ENCODE measurements at regions not wholly inside any gene's neighbourhood (a gene's known extent, or its start where the extent isn't known, plus 50 kb on each side); places are given as distances from the start of the nearest gene placed in this dataset.

DNA sequence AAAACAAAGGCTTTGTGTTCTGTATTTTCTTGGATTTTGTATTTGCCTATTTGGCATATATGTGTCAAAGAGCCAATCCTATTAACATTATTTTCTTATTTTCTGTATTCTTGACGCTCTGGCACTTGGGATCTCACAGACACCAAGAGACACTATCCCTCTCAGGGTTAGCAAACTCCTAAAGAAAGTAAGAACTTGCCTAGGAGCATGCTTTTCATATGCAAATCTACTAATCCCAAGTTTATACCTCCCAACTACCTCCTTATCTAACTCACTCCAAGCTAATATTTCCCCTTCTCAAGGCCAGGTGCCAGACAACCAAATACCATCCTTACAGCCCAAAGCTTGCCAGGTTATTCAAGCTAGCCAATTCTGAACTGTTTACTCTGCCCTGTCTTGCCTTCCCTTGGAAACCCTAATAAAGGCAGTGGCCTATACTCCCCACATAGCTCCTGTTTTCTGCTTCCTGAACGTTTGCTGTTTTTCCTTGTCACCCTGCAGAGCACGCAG, 455.4 kb upstream of the ANO3 start:
- TF ChIP-seq, protein P1, sequence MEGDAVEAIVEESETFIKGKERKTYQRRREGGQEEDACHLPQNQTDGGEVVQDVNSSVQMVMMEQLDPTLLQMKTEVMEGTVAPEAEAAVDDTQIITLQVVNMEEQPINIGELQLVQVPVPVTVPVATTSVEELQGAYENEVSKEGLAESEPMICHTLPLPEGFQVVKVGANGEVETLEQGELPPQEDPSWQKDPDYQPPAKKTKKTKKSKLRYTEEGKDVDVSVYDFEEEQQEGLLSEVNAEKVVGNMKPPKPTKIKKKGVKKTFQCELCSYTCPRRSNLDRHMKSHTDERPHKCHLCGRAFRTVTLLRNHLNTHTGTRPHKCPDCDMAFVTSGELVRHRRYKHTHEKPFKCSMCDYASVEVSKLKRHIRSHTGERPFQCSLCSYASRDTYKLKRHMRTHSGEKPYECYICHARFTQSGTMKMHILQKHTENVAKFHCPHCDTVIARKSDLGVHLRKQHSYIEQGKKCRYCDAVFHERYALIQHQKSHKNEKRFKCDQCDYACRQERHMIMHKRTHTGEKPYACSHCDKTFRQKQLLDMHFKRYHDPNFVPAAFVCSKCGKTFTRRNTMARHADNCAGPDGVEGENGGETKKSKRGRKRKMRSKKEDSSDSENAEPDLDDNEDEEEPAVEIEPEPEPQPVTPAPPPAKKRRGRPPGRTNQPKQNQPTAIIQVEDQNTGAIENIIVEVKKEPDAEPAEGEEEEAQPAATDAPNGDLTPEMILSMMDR (IDR thresholded peaks at IDR 0.05) = no peak

DNA sequence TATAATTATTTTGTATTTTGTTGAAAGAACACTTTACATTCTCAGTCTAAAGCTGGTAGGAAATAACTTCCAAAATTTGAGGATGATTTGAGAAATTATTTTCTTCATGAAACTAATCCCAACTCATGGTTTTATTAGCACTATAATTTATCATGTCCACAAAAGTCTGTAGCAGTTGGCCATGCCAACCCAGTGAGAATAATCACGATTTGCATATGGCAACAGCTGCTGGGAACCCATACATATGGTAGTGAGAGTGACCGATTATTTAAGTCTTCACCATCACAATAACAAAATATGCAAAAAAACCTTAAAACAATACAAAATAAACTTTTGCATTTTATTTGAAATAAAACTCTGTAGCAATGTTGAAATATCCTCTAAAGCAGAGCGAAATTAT, 445.9 kb upstream of the ANO3 start:
- TF ChIP-seq, protein P1 (IDR thresholded peaks at IDR 0.05) = no peak

DNA sequence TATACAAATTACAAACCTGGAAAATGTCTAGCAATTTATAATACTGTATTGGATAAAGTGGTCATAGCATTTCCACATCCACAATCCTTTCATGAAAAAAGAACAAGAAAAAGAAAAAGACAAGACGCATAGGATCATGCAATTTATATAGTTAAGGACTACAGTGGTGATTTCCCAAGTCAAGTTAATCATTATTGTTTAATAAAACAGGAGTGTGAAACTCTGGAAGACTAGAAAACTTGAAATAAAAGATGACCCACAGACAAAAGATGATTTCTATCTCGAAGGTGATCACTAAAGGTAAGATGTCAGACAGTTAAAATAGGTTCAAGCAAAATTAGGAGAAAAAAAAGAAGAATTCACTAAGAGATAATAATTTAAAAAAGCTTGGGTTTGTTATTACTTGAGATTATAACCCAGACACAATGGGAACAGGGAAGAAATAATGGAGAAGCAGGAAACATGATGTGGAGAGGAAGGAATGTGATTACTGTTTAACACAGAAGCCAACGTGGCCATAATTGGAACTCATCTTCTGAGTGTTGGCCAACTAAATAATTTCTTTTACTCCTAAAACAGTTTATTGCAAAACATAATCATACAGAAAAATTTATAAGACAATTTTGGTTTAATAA, 441.2 kb upstream of the ANO3 start:
- TF ChIP-seq, protein P1 (IDR thresholded peaks at IDR 0.05) = no peak

GRCh38 chr11:25891960-25892359, 440.0 kb upstream of the ANO3 start:
- TF ChIP-seq, protein P1 (IDR thresholded peaks at IDR 0.05) = no peak

DNA sequence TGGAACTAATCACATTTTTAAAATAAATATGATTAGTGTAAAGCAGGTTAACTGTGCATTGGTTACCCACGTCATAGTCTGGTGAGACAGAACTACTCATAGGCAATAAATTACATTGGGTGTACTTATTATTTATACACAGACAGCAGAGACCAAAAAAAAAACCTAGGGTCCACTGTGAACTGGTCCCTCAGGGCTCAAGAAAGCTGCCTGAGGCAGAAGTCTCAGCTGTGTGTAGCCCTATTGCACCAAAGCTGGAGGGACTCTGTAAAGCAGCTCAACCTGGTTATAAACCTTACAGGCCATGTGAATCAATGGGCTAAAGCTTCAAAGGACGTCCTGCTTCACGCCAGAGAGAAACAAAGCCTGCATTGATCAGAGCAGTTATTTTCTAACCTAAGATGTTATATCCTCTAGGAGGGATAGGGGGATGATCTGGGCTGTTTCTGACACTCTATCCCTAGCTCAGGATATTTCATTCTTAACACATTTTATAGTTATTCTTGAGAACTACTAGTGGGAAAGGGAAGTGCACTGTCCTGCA, 432.2 kb upstream of the ANO3 start:
- TF ChIP-seq, protein P1 (IDR thresholded peaks at IDR 0.05) = no peak

DNA sequence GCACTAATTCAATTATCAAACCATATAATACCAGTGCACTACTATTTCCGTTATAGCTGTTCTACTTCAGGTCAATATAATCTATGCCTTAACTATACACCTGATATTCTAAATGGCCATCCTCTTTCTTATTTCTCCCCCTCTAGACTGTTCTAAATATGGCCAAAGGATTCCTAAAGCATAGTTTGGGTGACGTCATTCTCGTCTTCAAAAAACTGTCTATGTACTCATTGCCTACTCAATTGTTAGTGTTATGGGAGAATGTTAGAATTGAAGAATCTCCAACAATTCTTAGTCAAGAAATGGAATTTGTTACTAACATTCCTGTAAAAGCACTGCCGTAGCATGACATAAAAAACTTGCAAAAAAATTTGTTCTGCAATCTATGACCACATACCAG, 431.1 kb upstream of the ANO3 start:
- TF ChIP-seq, protein P1 (IDR thresholded peaks at IDR 0.05) = no peak

DNA sequence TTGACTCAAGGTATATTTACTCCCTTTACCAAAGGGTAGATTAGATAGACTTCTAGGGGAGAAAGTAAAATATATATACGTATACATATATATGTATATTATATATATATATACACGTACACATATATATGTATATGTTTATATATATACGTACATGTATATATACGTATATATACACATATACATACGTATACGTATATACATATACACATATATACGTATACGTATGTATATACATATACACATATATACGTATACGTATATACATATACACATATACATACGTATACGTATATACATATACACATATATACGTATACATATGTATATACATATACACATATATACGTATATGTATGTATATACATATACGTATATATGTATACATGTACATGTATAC, 430.5 kb upstream of the ANO3 start:
- TF ChIP-seq, protein P1 (IDR thresholded peaks at IDR 0.05) = no peak
